Endothelial cell of umbilical vein (primary cell): ENCODE measurements at regions not wholly inside any gene's neighbourhood (a gene's known extent, or its start where the extent isn't known, plus 50 kb on each side); places are given as distances from the start of the nearest gene placed in this dataset.

Source experiments
- BruUV-seq: library from RNA; stranded (reverse); fragments of 400-500 nt; replicated peaks from 2 replicates; lab custom pipeline; 2021; lab: Mats Ljungman, UMichigan
- CTCF ChIA-PET: fragments of 300-600, 350-600 bp; sonication (Branson Sonifier 250); formaldehyde crosslinking; loops from one replicate; lab custom pipeline; 2021; ENCODE audit warnings: antibody characterized with exemption, inconsistent platforms; lab: Charles Lee
- POLR2A ChIA-PET: fragments of 300-600, 350-600 bp; sonication (Branson Sonifier 250); formaldehyde crosslinking; loops from one replicate; lab custom pipeline; 2021; ENCODE audit warnings: antibody characterized with exemption, inconsistent platforms; lab: Charles Lee
- DNase-seq: peaks from one replicate; pipeline ENCODE4 v3.0.0-alpha.2; 2011; ENCODE audit warnings: low read depth, low spot score
- FAIRE-seq: peaks from 2 replicates; lab custom pipeline; 2011; peaks lifted over from hg19 to GRCh38; lab: Jason Lieb, UNC
- H2AFZ ChIP-seq: 2 replicates; pipeline ENCODE4 v1.6.0; 2012; ENCODE audit warnings: low read depth, low read length, control low read depth, inconsistent platforms
- H3K27ac ChIP-seq: 2 replicates; pipeline ENCODE4 v1.5.1; 2011; ENCODE audit warnings: low read depth, mild to moderate bottlenecking, control low read depth, low read length, moderate library complexity; ENCODE audit not compliant: insufficient read depth
- H3K27me3 ChIP-seq, 2 experiments: 2 replicates each; pipeline versions ENCODE4 v1.6.0 to v1.6.1; 2011; ENCODE audit warnings: low read length in 2 of 2, mixed read lengths in 1 of 2; ENCODE audit not compliant: control insufficient read depth in 2 of 2, insufficient read depth in 2 of 2
- H3K36me3 ChIP-seq, 2 experiments: 2 replicates in 1 of 2; 3 replicates in 1 of 2; pipeline ENCODE4 v1.5.1; 2011; ENCODE audit warnings: low read length in 2 of 2, mild to moderate bottlenecking in 1 of 2, moderate library complexity in 1 of 2; ENCODE audit not compliant: control insufficient read depth in 2 of 2, insufficient read depth in 2 of 2; ENCODE audit errors: extremely low read depth in 1 of 2
- H3K4me1 ChIP-seq: 3 replicates; pipeline ENCODE4 v1.5.1; 2011; ENCODE audit warnings: mild to moderate bottlenecking, low read length; ENCODE audit not compliant: control insufficient read depth, insufficient read depth; ENCODE audit errors: extremely low read depth
- H3K4me2 ChIP-seq: 2 replicates; pipeline ENCODE4 v1.6.1; 2011; ENCODE audit warnings: low read length, control low read depth, mixed read lengths; ENCODE audit not compliant: insufficient read depth
- H3K4me3 ChIP-seq, 3 experiments: fragments of 200-600 bp in 1 of 3; sonication (generic), shearing (Covaris generic) in 1 of 3; replicated peaks in 1 of 3; 2 replicates each; pipeline ENCODE4 v1.5.1; 2011 to 2016; ENCODE audit warnings: control low read depth in 3 of 3, low read length in 3 of 3, mild to moderate bottlenecking in 2 of 3, inconsistent platforms in 1 of 3, low read depth in 1 of 3, moderate library complexity in 1 of 3; ENCODE audit not compliant: insufficient read depth in 1 of 3
- H3K79me2 ChIP-seq: 2 replicates; pipeline ENCODE4 v1.6.0; 2012; ENCODE audit warnings: low read length, inconsistent platforms; ENCODE audit not compliant: control insufficient read depth, insufficient read depth
- H3K9ac ChIP-seq: replicated peaks from 2 replicates; pipeline ENCODE3; 2011; ENCODE audit warnings: low read length, control low read depth; ENCODE audit not compliant: insufficient read depth; ENCODE audit errors: extremely low read depth
- H3K9me1 ChIP-seq: replicated peaks from 3 replicates; pipeline ENCODE4 v1.6.0; 2011; ENCODE audit warnings: mild to moderate bottlenecking, low read length; ENCODE audit not compliant: control insufficient read depth, insufficient read depth; ENCODE audit errors: extremely low read depth
- H3K9me3 ChIP-seq: replicated peaks from 2 replicates; pipeline ENCODE4 v1.5.1; 2012; ENCODE audit warnings: low read length, inconsistent platforms; ENCODE audit not compliant: control insufficient read depth, insufficient read depth
- H4K20me1 ChIP-seq: replicated peaks from 2 replicates; pipeline ENCODE3; 2011; ENCODE audit warnings: mild to moderate bottlenecking, low read length; ENCODE audit not compliant: control insufficient read depth, insufficient read depth; ENCODE audit errors: extremely low read depth
- CTCF ChIP-seq, 2 donors: IDR thresholded peaks; 1 replicate in 1 of 2; 2 replicates in 1 of 2; pipeline ENCODE4 v1.5.1; 2011; ENCODE audit warnings: low read length in 2 of 2, mild to moderate bottlenecking in 2 of 2, moderate library complexity in 2 of 2, control low read depth in 1 of 2, inconsistent platforms in 1 of 2, low read depth in 1 of 2; ENCODE audit not compliant: insufficient read depth in 1 of 2; ENCODE audit errors: extremely low read depth in 1 of 2
- EZH2 ChIP-seq: IDR thresholded peaks from 2 replicates; pipeline ENCODE4 v1.6.1; 2012; ENCODE audit warnings: borderline replicate concordance, low read depth, mild to moderate bottlenecking, moderate library complexity, low read length, inconsistent platforms; ENCODE audit not compliant: severe bottlenecking
- FOS ChIP-seq: IDR thresholded peaks from 2 replicates; pipeline ENCODE4 v1.6.1; 2011; ENCODE audit warnings: mild to moderate bottlenecking, low read length, moderate library complexity, borderline replicate concordance; ENCODE audit not compliant: insufficient read depth
- GATA2 ChIP-seq: IDR thresholded peaks from 2 replicates; pipeline ENCODE4 v1.7.0; 2011; ENCODE audit warnings: low read depth, mild to moderate bottlenecking, moderate library complexity, mixed read lengths, low read length; ENCODE audit not compliant: insufficient read length, insufficient read depth
- JUN ChIP-seq: IDR thresholded peaks from 2 replicates; pipeline ENCODE4 v1.6.1; 2011; ENCODE audit warnings: borderline replicate concordance, low read depth; ENCODE audit not compliant: insufficient read length, insufficient read depth
- MAX ChIP-seq: IDR thresholded peaks from 2 replicates; pipeline ENCODE4 v1.6.1; 2011; ENCODE audit not compliant: insufficient read depth, insufficient read length
- MYC ChIP-seq: IDR thresholded peaks from one replicate; pipeline ENCODE4 v1.6.1; 2011; ENCODE audit warnings: mild to moderate bottlenecking, low read depth, low read length
- POLR2A ChIP-seq: IDR thresholded peaks from 2 replicates; pipeline ENCODE4 v1.6.1; 2012; ENCODE audit warnings: low read depth, mild to moderate bottlenecking, control low read depth, low read length
- POLR2AphosphoS5 ChIP-seq: IDR thresholded peaks from 2 replicates; pipeline ENCODE4 v1.6.1; 2012; ENCODE audit warnings: low read depth, mild to moderate bottlenecking, control low read depth, low read length, moderate library complexity; ENCODE audit not compliant: insufficient read depth
- dilution Hi-C: fragments of 300-500 bp; cut with MboI; formaldehyde crosslinking; loops from one replicate; pipeline ENCODE4 v1.15.0; 2019; ENCODE audit warnings: low sequenced_read_pairs; ENCODE audit not compliant: extremely low pct_ligation_motif_present
- intact Hi-C: fragments of 100-400 bp; cut with micrococcal nuclease; formaldehyde crosslinking; loops from one replicate; pipeline ENCODE4 v1.10.0; 2022

GRCh38 chr2:181273986-181274385 lies 183.2 kb upstream of the ITGA4 start:
- intact Hi-C loops, result no loop called here
- dilution Hi-C loops, result no loop called here
- CTCF ChIA-PET, result no interaction called here

GRCh38 chr2:181275643-181276070 lies 181.5 kb upstream of the ITGA4 start:
- H2AFZ ChIP-seq, result no peak overlapping the region
- H3K36me3 ChIP-seq, result no peaks in the 10 kb centered on the region
- H3K4me2 ChIP-seq, result no peak overlapping the region
- H3K27me3 ChIP-seq, result no peaks in the 10 kb centered on the region
- CTCF ChIA-PET, result no interaction called here
- no peaks in the 10 kb centered on the region for H3K9me3 ChIP-seq
- H3K9ac ChIP-seq, result no peak overlapping the region
- DNase-seq (no peak), FAIRE-seq (no peak)
- H3K4me3 ChIP-seq, result no peak overlapping the region
- no peaks in the 10 kb centered on the region for H3K79me2 ChIP-seq
- TF ChIP-seq POLR2A (no peak), MYC (no peak), GATA2 (no peak), MAX (no peak), FOS (no peak), EZH2 (no peak), POLR2AphosphoS5 (no peak), CTCF (IDR thresholded peaks at IDR 0.05; ENCODE audit: extremely low read depth in 1 of 2, insufficient read depth in 1 of 2, low read depth in 1 of 2, low read length in 2 of 2) (no peak), JUN (no peak)
- no peaks in the 10 kb centered on the region for H4K20me1 ChIP-seq
- dilution Hi-C loops (no loop called here), intact Hi-C loops (no loop called here)
- no TSS peak for BruUV-seq
- no peaks in the 10 kb centered on the region for H3K9me1 ChIP-seq
- POLR2A ChIA-PET, result no interaction called here
- no peak overlapping the region for H3K27ac ChIP-seq
- H3K4me1 ChIP-seq, result no peaks in the 10 kb centered on the region

More at GRCh38 chr2:181273986-181274385, 183.2 kb upstream of the ITGA4 start:
- TF ChIP-seq JUN (no peak), FOS (no peak), POLR2AphosphoS5 (no peak)
- H3K9ac ChIP-seq, result no peak overlapping the region
- H3K9me1 ChIP-seq, result no peaks in the 10 kb centered on the region
- FAIRE-seq (no peak), DNase-seq (no peak)
- no peaks in the 10 kb centered on the region for H3K9me3 ChIP-seq
- no peaks in the 10 kb centered on the region for H3K36me3 ChIP-seq
- no peaks in the 10 kb centered on the region for H3K27me3 ChIP-seq
- BruUV-seq, result no TSS peak
- no peak overlapping the region for H2AFZ ChIP-seq
- H3K27ac ChIP-seq, result no peak overlapping the region
- H4K20me1 ChIP-seq, result no peaks in the 10 kb centered on the region
- H3K4me2 ChIP-seq, result no peak overlapping the region
- H3K79me2 ChIP-seq, result no peaks in the 10 kb centered on the region
- POLR2A ChIA-PET, result no interaction called here
- H3K4me1 ChIP-seq, result no peaks in the 10 kb centered on the region
- H3K4me3 ChIP-seq, result no peak overlapping the region
